ENCODE measurements at regions not wholly inside any gene's neighbourhood (a gene's known extent, or its start where the extent isn't known, plus 50 kb on each side); places are given as distances from the start of the nearest gene placed in this dataset.
"Not testable (repeated sequence)": the region's sequence is repeated elsewhere in the genome, so short reads cannot be mapped to it uniquely, and the experiment has no call there.

GRCh38 chr7:152949253-152949652 is 189.7 kb downstream of the ACTR3B start:
- no peak for DNase-seq (ENCODE audit: low read depth)
- TF ChIP-seq CTCF (IDR thresholded peaks at IDR 0.05; ENCODE audit: insufficient read depth, low read depth, low read length, missing control alignments), result no peak
- no peak overlapping the region for H3K4me3 ChIP-seq (ENCODE audit: low read depth, low read length)

DNA sequence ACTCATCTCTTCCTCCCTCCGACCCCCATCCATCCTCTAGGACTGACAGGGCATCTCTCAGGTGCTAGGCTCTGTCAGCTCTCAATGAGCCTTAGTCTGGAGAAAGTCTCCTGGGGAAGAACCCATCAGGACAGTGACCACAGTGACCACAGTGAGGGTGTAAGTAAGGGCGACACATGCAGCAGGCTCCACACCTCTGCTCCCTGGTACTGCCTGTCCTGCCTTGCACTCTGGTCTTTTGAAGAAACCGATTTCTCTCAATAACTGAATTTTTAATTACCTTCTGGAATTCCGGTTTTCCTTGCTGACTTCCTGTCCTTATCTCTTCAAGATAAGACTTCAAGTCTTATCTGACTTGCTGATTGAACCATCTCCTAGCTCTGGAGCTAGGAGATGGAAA is 190.2 kb downstream of the ACTR3B start:
- TF ChIP-seq CTCF (IDR thresholded peaks at IDR 0.05; ENCODE audit: insufficient read depth, low read depth, low read length, missing control alignments), result no peak
- no peak for DNase-seq (ENCODE audit: low read depth)

GRCh38 chr7:152956006-152956405 is 196.5 kb downstream of the ACTR3B start:
- TF ChIP-seq CTCF (IDR thresholded peaks at IDR 0.05; ENCODE audit: insufficient read depth, low read depth, low read length, missing control alignments), result no peak
- no peak overlapping the region for H3K4me3 ChIP-seq (ENCODE audit: low read depth, low read length)
- no peak for DNase-seq (ENCODE audit: low read depth)

More for the DNA sequence above, 190.2 kb downstream of the ACTR3B start:
- no peak overlapping the region for H3K4me3 ChIP-seq (ENCODE audit: low read depth, low read length)

DNA sequence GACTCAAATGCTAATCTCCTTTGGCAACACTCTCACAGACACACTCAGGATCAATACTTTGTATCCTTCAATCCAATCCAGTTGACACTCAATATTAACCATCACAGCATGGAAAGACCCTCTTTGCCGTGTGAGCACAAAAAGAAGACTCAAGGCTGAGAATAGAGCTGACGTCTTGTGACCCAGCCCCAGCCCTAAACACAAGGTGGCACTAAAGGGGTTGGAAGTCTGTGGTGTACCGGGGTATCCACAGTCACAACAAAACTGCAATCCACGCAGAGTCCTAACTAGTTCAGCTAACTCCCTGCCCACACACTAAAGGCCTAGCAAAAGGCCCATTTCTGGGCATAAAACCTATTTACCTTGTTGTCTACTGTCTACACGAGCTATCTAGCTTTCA is 200.1 kb downstream of the ACTR3B start:
- H3K4me3 ChIP-seq (ENCODE audit: low read depth, low read length), result no peak overlapping the region
- no peak for TF ChIP-seq CTCF (IDR thresholded peaks at IDR 0.05; ENCODE audit: insufficient read depth, low read depth, low read length, missing control alignments)
- no peak for DNase-seq (ENCODE audit: low read depth)

DNA sequence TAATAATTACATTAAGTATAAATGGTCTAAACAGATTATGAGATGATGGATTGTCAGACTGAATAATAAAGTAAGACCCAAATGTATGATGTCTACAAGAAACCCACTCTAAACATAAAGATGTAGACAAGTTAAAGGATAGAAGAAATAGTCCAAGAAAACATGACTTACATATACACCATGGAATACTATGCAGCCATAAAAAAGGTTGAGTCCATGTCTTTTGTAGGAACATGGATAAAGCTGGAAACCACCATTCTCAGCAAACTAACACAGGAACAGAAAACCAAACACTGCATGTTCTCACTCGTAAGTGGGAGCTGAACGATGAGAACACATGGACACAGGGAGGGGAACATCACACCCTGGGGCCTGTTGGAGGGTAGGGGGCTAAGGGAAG is 202.2 kb downstream of the ACTR3B start:
- not testable (repeated sequence) for DNase-seq (ENCODE audit: low read depth); H3K4me3 ChIP-seq (ENCODE audit: low read depth, low read length)

DNA sequence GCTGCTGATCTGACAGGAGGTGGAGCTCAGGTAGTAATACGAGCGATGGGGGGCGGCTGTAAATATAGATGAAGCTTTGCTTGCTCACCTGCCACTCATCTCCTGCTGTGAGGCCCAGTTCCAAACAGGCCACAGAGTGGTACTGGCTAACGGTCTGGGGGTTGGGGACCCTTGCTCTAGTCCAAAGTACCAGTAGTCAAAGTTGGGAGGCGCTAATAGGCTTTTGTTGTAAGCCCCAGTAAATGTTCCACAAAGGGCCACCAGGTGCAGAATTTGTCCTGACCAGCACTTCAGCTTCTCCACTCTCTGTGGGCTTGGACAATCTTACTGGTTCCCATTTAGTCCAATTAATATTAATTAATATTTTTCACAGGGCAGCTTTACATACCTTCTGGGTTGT is 206.6 kb downstream of the ACTR3B start:
- no peak overlapping the region for H3K4me3 ChIP-seq (ENCODE audit: low read depth, low read length)
- no peak for TF ChIP-seq CTCF (IDR thresholded peaks at IDR 0.05; ENCODE audit: insufficient read depth, low read depth, low read length, missing control alignments)
- DNase-seq (ENCODE audit: low read depth), result no peak

DNA sequence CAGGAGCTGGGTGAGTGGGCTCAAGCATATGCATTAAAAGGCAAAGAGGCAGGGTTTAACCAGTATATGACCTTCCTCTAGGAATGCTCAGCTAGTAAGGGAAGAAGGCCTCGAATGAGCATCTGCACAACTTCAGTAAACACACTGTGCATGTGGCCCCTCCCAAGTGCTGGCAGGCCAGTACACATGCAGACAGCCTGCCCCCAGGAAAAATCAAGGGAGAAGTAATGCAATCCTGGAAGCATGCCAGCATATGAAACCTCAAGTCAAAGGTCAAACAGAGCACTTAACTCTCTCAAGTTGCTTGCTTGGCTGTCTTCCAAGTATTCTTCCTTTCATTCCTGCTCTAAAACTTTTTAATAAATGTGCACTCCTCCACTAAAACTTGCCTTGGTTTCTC is 208.4 kb downstream of the ACTR3B start:
- no peak for TF ChIP-seq CTCF (IDR thresholded peaks at IDR 0.05; ENCODE audit: insufficient read depth, low read depth, low read length, missing control alignments)
- DNase-seq (ENCODE audit: low read depth), result no peak
- no peak overlapping the region for H3K4me3 ChIP-seq (ENCODE audit: low read depth, low read length)

- DNase-seq (ENCODE audit: low read depth), result no peak
- H3K4me3 ChIP-seq (ENCODE audit: low read depth, low read length), result no peak overlapping the region
- no peak for TF ChIP-seq CTCF (IDR thresholded peaks at IDR 0.05; ENCODE audit: insufficient read depth, low read depth, low read length, missing control alignments)
These were observed 209.0 kb downstream of the ACTR3B start for GRCh38 chr7:152968514-152968913.

All from GM12865 (cell line).